ENCODE measurements at regions not wholly inside any gene's neighbourhood (a gene's known extent, or its start where the extent isn't known, plus 50 kb on each side); places are given as distances from the start of the nearest gene placed in this dataset.

DNA sequence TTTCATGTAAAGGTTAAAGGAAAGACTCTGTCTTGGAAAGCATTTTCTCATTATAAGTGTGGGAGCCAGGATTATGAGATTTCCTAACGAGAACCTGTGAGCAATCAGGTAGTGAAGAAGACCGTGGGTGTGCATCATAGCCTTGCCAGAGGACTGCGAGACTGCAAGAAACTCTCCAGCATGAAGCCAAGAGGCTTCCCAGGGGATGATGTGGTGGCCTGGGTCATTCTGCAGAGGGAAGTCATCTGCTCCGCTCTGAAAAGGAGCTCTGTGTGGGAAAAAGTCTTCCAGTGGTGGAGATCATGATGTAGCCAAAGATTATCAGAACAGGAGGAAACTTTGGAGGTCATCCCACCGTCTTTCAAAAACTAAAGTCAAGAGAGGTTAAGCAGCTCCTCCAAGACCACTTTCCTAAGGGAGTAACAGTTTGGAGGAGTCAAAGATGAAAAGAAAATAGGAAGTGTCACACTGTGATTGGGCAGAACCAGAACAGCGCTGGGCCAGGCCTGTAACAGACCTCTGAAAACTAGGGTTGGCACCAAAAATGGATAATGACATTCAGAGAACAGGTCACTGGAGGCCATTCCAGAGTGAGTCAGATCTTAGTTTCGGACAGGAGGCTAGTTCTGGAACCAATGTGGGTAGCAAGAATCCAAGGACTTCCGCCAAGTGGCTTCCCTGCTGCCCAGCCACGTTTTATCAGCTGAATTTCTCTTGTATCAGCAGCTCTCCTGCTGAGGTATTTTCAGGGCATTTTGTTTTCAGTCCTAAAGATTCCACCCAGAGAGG lies 113.0 kb downstream of the LRATD1 start:
- TF ChIP-seq, protein P1, sequence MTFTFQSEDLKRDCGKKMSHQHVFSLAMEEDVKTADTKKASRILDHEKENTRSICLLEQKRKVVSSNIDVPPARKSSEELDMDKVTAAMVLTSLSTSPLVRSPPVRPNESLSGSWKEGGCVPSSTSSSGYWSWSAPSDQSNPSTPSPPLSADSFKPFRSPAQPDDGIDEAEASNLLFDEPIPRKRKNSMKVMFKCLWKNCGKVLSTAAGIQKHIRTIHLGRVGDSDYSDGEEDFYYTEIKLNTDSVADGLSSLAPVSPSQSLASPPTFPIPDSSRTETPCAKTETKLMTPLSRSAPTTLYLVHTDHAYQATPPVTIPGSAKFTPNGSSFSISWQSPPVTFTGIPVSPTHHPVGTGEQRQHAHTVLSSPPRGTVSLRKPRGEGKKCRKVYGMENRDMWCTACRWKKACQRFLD (tag by site-specific recombination; IDR thresholded peaks at IDR 0.05), result no peak
- TF ChIP-seq, protein P2, sequence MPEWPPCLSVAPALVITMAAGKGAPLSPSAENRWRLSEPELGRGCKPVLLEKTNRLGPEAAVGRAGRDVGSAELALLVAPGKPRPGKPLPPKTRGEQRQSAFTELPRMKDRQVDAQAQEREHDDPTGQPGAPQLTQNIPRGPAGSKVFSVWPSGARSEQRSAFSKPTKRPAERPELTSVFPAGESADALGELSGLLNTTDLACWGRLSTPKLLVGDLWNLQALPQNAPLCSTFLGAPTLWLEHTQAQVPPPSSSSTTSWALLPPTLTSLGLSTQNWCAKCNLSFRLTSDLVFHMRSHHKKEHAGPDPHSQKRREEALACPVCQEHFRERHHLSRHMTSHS (tag by site-specific recombination; IDR thresholded peaks at IDR 0.05), result no peak
- TF ChIP-seq ZNF132 (tag by site-specific recombination; IDR thresholded peaks at IDR 0.05; ENCODE audit: borderline replicate concordance) (no peak), ZNF561 (tag by site-specific recombination; IDR thresholded peaks at IDR 0.05; ENCODE audit: borderline replicate concordance) (no peak), KLF16 (tag by site-specific recombination; IDR thresholded peaks at IDR 0.05) (no peak), ZNF623 (tag by site-specific recombination; IDR thresholded peaks at IDR 0.05) (no peak), ZNF48 (tag by site-specific recombination; IDR thresholded peaks at IDR 0.05) (no peak), SCRT1 (tag by site-specific recombination; IDR thresholded peaks at IDR 0.05; ENCODE audit: borderline replicate concordance) (no peak), ZNF558 (tag by site-specific recombination; IDR thresholded peaks at IDR 0.05) (no peak), ZNF76 (tag by site-specific recombination; IDR thresholded peaks at IDR 0.05; ENCODE audit: borderline replicate concordance, low read depth) (no peak), YY1 (tag by site-specific recombination; IDR thresholded peaks at IDR 0.05) (no peak), RBAK (tag by site-specific recombination; IDR thresholded peaks at IDR 0.05) (no peak), SALL2 (tag by site-specific recombination; IDR thresholded peaks at IDR 0.05; ENCODE audit: borderline replicate concordance) (no peak), MEIS1 (CRISPR knock-in tag; IDR thresholded peaks at IDR 0.05; ENCODE audit: borderline replicate concordance) (no peak), ZNF335 (tag by site-specific recombination; conservative IDR thresholded peaks at IDR 0.05) (no peak), ZNF777 (tag by site-specific recombination; IDR thresholded peaks at IDR 0.05; ENCODE audit: borderline replicate concordance) (no peak)
- TF ChIP-seq, protein P3, sequence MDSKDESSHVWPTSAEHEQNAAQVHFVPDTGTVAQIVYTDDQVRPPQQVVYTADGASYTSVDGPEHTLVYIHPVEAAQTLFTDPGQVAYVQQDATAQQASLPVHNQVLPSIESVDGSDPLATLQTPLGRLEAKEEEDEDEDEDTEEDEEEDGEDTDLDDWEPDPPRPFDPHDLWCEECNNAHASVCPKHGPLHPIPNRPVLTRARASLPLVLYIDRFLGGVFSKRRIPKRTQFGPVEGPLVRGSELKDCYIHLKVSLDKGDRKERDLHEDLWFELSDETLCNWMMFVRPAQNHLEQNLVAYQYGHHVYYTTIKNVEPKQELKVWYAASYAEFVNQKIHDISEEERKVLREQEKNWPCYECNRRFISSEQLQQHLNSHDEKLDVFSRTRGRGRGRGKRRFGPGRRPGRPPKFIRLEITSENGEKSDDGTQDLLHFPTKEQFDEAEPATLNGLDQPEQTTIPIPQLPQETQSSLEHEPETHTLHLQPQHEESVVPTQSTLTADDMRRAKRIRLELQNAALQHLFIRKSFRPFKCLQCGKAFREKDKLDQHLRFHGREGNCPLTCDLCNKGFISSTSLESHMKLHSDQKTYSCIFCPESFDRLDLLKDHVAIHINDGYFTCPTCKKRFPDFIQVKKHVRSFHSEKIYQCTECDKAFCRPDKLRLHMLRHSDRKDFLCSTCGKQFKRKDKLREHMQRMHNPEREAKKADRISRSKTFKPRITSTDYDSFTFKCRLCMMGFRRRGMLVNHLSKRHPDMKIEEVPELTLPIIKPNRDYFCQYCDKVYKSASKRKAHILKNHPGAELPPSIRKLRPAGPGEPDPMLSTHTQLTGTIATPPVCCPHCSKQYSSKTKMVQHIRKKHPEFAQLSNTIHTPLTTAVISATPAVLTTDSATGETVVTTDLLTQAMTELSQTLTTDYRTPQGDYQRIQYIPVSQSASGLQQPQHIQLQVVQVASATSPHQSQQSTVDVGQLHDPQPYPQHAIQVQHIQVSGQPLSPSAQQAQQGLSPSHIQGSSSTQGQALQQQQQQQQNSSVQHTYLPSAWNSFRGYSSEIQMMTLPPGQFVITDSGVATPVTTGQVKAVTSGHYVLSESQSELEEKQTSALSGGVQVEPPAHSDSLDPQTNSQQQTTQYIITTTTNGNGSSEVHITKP (tag by site-specific recombination; IDR thresholded peaks at IDR 0.05), result no peak
- TF ChIP-seq, protein P4, sequence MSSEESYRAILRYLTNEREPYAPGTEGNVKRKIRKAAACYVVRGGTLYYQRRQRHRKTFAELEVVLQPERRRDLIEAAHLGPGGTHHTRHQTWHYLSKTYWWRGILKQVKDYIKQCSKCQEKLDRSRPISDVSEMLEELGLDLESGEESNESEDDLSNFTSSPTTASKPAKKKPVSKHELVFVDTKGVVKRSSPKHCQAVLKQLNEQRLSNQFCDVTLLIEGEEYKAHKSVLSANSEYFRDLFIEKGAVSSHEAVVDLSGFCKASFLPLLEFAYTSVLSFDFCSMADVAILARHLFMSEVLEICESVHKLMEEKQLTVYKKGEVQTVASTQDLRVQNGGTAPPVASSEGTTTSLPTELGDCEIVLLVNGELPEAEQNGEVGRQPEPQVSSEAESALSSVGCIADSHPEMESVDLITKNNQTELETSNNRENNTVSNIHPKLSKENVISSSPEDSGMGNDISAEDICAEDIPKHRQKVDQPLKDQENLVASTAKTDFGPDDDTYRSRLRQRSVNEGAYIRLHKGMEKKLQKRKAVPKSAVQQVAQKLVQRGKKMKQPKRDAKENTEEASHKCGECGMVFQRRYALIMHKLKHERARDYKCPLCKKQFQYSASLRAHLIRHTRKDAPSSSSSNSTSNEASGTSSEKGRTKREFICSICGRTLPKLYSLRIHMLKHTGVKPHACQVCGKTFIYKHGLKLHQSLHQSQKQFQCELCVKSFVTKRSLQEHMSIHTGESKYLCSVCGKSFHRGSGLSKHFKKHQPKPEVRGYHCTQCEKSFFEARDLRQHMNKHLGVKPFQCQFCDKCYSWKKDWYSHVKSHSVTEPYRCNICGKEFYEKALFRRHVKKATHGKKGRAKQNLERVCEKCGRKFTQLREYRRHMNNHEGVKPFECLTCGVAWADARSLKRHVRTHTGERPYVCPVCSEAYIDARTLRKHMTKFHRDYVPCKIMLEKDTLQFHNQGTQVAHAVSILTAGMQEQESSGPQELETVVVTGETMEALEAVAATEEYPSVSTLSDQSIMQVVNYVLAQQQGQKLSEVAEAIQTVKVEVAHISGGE (tag by site-specific recombination; conservative IDR thresholded peaks at IDR 0.05; ENCODE audit: low read depth), result no peak
- TF ChIP-seq, protein P5, sequence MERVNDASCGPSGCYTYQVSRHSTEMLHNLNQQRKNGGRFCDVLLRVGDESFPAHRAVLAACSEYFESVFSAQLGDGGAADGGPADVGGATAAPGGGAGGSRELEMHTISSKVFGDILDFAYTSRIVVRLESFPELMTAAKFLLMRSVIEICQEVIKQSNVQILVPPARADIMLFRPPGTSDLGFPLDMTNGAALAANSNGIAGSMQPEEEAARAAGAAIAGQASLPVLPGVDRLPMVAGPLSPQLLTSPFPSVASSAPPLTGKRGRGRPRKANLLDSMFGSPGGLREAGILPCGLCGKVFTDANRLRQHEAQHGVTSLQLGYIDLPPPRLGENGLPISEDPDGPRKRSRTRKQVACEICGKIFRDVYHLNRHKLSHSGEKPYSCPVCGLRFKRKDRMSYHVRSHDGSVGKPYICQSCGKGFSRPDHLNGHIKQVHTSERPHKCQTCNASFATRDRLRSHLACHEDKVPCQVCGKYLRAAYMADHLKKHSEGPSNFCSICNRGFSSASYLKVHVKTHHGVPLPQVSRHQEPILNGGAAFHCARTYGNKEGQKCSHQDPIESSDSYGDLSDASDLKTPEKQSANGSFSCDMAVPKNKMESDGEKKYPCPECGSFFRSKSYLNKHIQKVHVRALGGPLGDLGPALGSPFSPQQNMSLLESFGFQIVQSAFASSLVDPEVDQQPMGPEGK (tag by site-specific recombination; IDR thresholded peaks at IDR 0.05), result no peak
- no peak overlapping the region for H3K4me3 ChIP-seq (ENCODE audit: low read depth, low read length)
- H3K9me3 ChIP-seq (ENCODE audit: control insufficient read depth, insufficient read depth, low read depth, low read length), result no peaks in the 10 kb centered on the region
- H3K36me3 ChIP-seq (ENCODE audit: control insufficient read depth in 2 of 2, insufficient read depth in 1 of 2, low read length in 2 of 2), result no peaks in the 10 kb centered on the region
- ChIA-PET POLR2A (no interaction called here), CTCF (no interaction called here)
- H3K4me1 ChIP-seq (ENCODE audit: control insufficient read depth, insufficient read depth, low read length), result no peaks in the 10 kb centered on the region
- no peak overlapping the region for H3K27ac ChIP-seq (ENCODE audit: extremely low read depth, low read depth, low read length)

All from HEK293 (cell line).